ENCODE measurements at regions not wholly inside any gene's neighbourhood (a gene's known extent, or its start where the extent isn't known, plus 50 kb on each side); places are given as distances from the start of the nearest gene placed in this dataset.
"Not testable (repeated sequence)": the region's sequence is repeated elsewhere in the genome, so short reads cannot be mapped to it uniquely, and the experiment has no call there.

DNA sequence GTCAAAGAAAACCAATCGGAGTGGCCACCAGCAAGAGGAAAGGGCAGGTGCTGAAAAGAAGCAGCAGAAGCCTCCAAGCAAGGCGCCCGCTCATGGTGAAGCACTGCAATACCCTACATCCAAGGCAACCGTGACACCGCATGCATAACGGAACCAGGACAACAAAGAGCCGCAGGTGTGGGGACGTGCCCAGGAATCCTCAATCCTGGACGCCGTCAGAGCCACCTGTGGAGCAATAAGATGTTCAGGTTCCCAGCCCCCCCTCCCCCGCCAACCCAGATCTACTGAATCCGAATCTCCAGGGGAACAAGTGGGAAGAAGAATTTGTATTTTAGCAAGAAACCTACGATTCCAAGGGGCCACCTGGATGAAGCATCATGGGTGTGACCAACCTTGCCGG is 70.8 kb downstream of the SHANK2 start:
- H3K27me3 ChIP-seq (ENCODE audit: insufficient read depth, low read length), result no peaks in the 10 kb centered on the region
- no peaks in the 10 kb centered on the region for H3K36me3 ChIP-seq (ENCODE audit: insufficient read depth, low read length)
- H3K4me3 ChIP-seq (ENCODE audit: low read length), result no peak overlapping the region
- WGBS, result 91% methylated on average over 14 of the region's 14 CpGs
- peaks cover 9% of the 10 kb centered on the region for H3K9me3 ChIP-seq (ENCODE audit: insufficient read depth, low read depth, low read length)
- peaks cover 5% of the 10 kb centered on the region; the same call in 1 of the 2 replicates for H3K4me1 ChIP-seq (ENCODE audit: insufficient read depth, low read length)
- H3K27ac ChIP-seq (ENCODE audit: low read depth, low read length), result no peak overlapping the region
- H3K9ac ChIP-seq (ENCODE audit: low read depth, low read length), result no peak overlapping the region

DNA sequence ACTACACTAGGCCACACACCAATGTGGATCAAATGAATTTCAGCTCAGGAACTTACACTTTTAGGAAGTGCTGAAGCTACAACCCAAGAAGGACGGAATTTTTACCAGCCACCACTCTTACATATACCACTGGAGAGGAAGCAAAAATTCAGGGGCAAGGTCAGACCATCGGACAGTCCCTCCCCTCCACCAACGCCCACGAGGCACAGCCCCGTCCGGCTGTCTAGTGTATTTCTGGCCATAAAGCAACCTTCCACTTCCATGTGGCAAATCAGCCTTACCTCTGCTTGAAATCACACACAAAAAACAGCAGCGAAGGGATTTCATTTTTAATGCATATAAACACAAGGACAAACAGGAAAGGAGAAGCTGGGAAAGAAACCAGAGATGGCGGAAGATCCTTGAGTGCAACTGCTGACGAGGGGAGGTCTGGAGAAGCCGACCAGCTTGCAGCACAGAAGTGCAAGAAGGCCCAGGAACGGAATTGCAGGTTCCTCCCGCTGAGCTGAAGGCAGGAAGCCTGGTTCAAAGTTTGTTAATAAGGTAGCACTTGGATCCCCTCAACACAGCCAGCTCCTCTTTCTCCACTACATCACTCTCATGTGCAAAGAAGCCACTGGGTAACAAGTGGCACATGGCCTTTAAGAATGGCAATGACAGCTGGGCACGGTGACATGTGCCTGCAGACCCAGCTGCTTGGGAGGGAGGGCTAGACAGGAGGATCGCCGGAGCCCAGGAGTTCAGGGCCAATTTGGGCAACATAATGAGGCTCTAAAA is 71.5 kb downstream of the SHANK2 start:
- Histone ChIP-seq H3K9me3 (ENCODE audit: insufficient read depth, low read depth, low read length) (peaks cover 12% of the 10 kb centered on the region), H3K36me3 (ENCODE audit: insufficient read depth, low read length) (no peaks in the 10 kb centered on the region), H3K4me1 (ENCODE audit: insufficient read depth, low read length) (peaks cover 7% of the 10 kb centered on the region; the same call in 1 of the 2 replicates), H3K27me3 (ENCODE audit: insufficient read depth, low read length) (no peaks in the 10 kb centered on the region), H3K27ac (ENCODE audit: low read depth, low read length) (no peak overlapping the region), H3K4me3 (ENCODE audit: low read length) (no peak overlapping the region), H3K9ac (ENCODE audit: low read depth, low read length) (no peak overlapping the region)
- 92% methylated on average over 14 of the region's 15 CpGs for WGBS

GRCh38 chr11:71179877-71180605 is 72.3 kb downstream of the SHANK2 start:
- no peak overlapping the region for H3K4me3 ChIP-seq (ENCODE audit: low read length)
- no peak overlapping the region for H3K27ac ChIP-seq (ENCODE audit: low read depth, low read length)
- H3K4me1 ChIP-seq (ENCODE audit: insufficient read depth, low read length), result peaks cover 14% of the 10 kb centered on the region; the same call in 1 of the 2 replicates
- peaks cover 12% of the 10 kb centered on the region for H3K9me3 ChIP-seq (ENCODE audit: insufficient read depth, low read depth, low read length)
- H3K27me3 ChIP-seq (ENCODE audit: insufficient read depth, low read length), result no peaks in the 10 kb centered on the region
- H3K36me3 ChIP-seq (ENCODE audit: insufficient read depth, low read length), result no peaks in the 10 kb centered on the region
- no peak overlapping the region for H3K9ac ChIP-seq (ENCODE audit: low read depth, low read length)
- WGBS, result 88% methylated on average over 10 of the region's 10 CpGs

DNA sequence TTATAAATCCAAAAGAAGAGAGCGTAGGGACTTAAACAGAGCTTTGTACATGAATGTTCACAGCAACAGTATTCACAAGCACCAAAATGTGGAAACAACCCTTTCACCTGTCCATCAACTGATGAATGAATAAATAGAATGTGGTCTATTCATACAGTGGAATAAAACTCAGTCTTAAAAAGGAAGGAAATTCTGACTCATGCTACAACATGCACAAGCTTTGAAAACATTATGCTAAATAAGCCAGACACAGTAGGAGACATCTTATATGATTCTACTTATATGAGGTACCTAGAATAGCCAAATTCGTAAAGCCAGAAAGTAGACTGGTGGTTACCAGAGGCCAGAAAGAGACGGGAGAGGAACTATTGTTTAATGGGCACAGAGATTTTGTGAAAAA is 74.3 kb downstream of the SHANK2 start:
- Histone ChIP-seq H3K9me3 (ENCODE audit: insufficient read depth, low read depth, low read length) (peaks cover 12% of the 10 kb centered on the region), H3K27ac (ENCODE audit: low read depth, low read length) (no peak overlapping the region), H3K27me3 (ENCODE audit: insufficient read depth, low read length) (no peaks in the 10 kb centered on the region), H3K9ac (ENCODE audit: low read depth, low read length) (no peak overlapping the region), H3K36me3 (ENCODE audit: insufficient read depth, low read length) (no peaks in the 10 kb centered on the region), H3K4me1 (ENCODE audit: insufficient read depth, low read length) (peaks cover 18% of the 10 kb centered on the region; the same call in 1 of the 2 replicates), H3K4me3 (ENCODE audit: low read length) (no peak overlapping the region)
- whole genome bisulfite sequencing, result 96% methylated on average over 3 of the region's 3 CpGs

DNA sequence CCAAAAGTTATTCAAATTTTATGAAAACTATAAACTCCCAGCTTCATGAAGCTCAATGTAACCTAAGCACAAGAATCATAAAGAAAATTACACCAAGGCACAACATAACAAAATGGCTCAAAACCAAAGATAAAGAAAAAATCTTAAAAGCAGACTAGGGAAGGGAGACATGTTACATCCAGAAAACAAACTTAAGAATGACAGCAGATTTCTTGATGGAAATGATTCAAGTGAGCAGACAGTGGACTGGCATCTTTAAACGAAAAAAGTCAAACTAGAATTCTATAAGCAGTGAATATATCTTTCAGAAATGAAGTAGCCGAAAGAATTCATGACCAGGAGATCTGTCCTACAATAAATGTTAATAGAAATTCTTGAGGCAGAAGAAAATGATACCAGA is 75.6 kb downstream of the SHANK2 start:
- 100% methylated on average over 2 of the region's 2 CpGs for WGBS
- H3K36me3 ChIP-seq (ENCODE audit: insufficient read depth, low read length), result no peaks in the 10 kb centered on the region
- H3K4me3 ChIP-seq (ENCODE audit: low read length), result no peak overlapping the region
- H3K27ac ChIP-seq (ENCODE audit: low read depth, low read length), result no peak overlapping the region
- peaks cover 18% of the 10 kb centered on the region; the same call in 1 of the 2 replicates for H3K4me1 ChIP-seq (ENCODE audit: insufficient read depth, low read length)
- H3K9me3 ChIP-seq (ENCODE audit: insufficient read depth, low read depth, low read length), result peaks cover 12% of the 10 kb centered on the region
- no peak overlapping the region for H3K9ac ChIP-seq (ENCODE audit: low read depth, low read length)
- H3K27me3 ChIP-seq (ENCODE audit: insufficient read depth, low read length), result no peaks in the 10 kb centered on the region

GRCh38 chr11:71173709-71174108 is 78.7 kb downstream of the SHANK2 start:
- no peak overlapping the region for H3K4me3 ChIP-seq (ENCODE audit: low read length)
- peaks cover 14% of the 10 kb centered on the region; the same call in 1 of the 2 replicates for H3K4me1 ChIP-seq (ENCODE audit: insufficient read depth, low read length)
- H3K9me3 ChIP-seq (ENCODE audit: insufficient read depth, low read depth, low read length), result peaks cover 15% of the 10 kb centered on the region
- no peaks in the 10 kb centered on the region for H3K36me3 ChIP-seq (ENCODE audit: insufficient read depth, low read length)
- no peak overlapping the region for H3K9ac ChIP-seq (ENCODE audit: low read depth, low read length)
- no peak overlapping the region for H3K27ac ChIP-seq (ENCODE audit: low read depth, low read length)
- 95% methylated on average over 4 of the region's 4 CpGs for WGBS
- no peaks in the 10 kb centered on the region for H3K27me3 ChIP-seq (ENCODE audit: insufficient read depth, low read length)

DNA sequence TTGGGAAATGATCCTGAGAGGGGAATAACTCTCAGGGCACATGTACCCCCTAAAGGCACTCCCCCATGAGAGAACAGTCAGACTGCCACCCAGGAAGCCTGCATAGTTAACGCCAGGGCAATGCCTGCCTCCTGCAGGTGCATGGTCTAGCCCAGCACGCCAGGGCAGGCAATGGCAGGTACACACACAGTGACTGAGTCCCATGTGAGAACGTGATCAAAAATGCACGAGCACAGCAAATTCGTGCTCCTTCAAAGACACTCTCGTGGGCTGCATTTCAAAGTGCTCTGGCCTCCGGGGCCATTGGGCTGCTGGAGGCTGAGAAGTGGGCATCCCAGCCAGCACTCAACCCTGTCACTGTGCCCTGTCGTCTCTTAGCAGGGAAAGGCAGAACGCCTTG is 79.7 kb downstream of the SHANK2 start:
- no peak overlapping the region for H3K27ac ChIP-seq (ENCODE audit: low read depth, low read length)
- WGBS, result 94% methylated on average over 9 of the region's 9 CpGs
- no peak overlapping the region for H3K9ac ChIP-seq (ENCODE audit: low read depth, low read length)
- peaks cover 14% of the 10 kb centered on the region for H3K9me3 ChIP-seq (ENCODE audit: insufficient read depth, low read depth, low read length)
- H3K36me3 ChIP-seq (ENCODE audit: insufficient read depth, low read length), result no peaks in the 10 kb centered on the region
- H3K4me1 ChIP-seq (ENCODE audit: insufficient read depth, low read length), result peaks cover 14% of the 10 kb centered on the region; the same call in 1 of the 2 replicates
- H3K27me3 ChIP-seq (ENCODE audit: insufficient read depth, low read length), result no peaks in the 10 kb centered on the region
- H3K4me3 ChIP-seq (ENCODE audit: low read length), result no peak overlapping the region

- Histone ChIP-seq H3K9ac (ENCODE audit: low read depth, low read length) (no peak overlapping the region), H3K4me3 (ENCODE audit: low read length) (no peak overlapping the region), H3K36me3 (ENCODE audit: insufficient read depth, low read length) (no peaks in the 10 kb centered on the region), H3K9me3 (ENCODE audit: insufficient read depth, low read depth, low read length) (peaks cover 6% of the 10 kb centered on the region; the same call in 1 of the 2 replicates), H3K4me1 (ENCODE audit: insufficient read depth, low read length) (peaks cover 14% of the 10 kb centered on the region; the same call in 1 of the 2 replicates), H3K27ac (ENCODE audit: low read depth, low read length) (no peak overlapping the region), H3K27me3 (ENCODE audit: insufficient read depth, low read length) (no peaks in the 10 kb centered on the region)
- WGBS, result 95% methylated on average over 11 of the region's 11 CpGs
Observed at GRCh38 chr11:71171576-71171975, 80.8 kb downstream of the SHANK2 start.

- Histone ChIP-seq H3K4me3 (ENCODE audit: low read length) (no peak overlapping the region), H3K4me1 (ENCODE audit: insufficient read depth, low read length) (peaks cover 11% of the 10 kb centered on the region; the same call in 1 of the 2 replicates), H3K9ac (ENCODE audit: low read depth, low read length) (no peak overlapping the region), H3K27ac (ENCODE audit: low read depth, low read length) (no peak overlapping the region), H3K27me3 (ENCODE audit: insufficient read depth, low read length) (no peaks in the 10 kb centered on the region), H3K36me3 (ENCODE audit: insufficient read depth, low read length) (no peaks in the 10 kb centered on the region), H3K9me3 (ENCODE audit: insufficient read depth, low read depth, low read length) (0 out of 2 replicates have a peak, but pooled peaks cover 3% of the 10 kb centered on the region)
- WGBS, result 82% methylated on average over 31 of the region's 31 CpGs
Observed at GRCh38 chr11:71170624-71171423, 81.6 kb downstream of the SHANK2 start.

- H3K9ac ChIP-seq (ENCODE audit: low read depth, low read length), result no peak overlapping the region
- H3K27me3 ChIP-seq (ENCODE audit: insufficient read depth, low read length), result no peaks in the 10 kb centered on the region
- WGBS, result 91% methylated on average over 8 of the region's 8 CpGs
- H3K9me3 ChIP-seq (ENCODE audit: insufficient read depth, low read depth, low read length), result 0 out of 2 replicates have a peak, but pooled peaks cover 3% of the 10 kb centered on the region
- no peaks in the 10 kb centered on the region for H3K4me1 ChIP-seq (ENCODE audit: insufficient read depth, low read length)
- H3K36me3 ChIP-seq (ENCODE audit: insufficient read depth, low read length), result no peaks in the 10 kb centered on the region
- H3K4me3 ChIP-seq (ENCODE audit: low read length), result no peak overlapping the region
- no peak overlapping the region for H3K27ac ChIP-seq (ENCODE audit: low read depth, low read length)
Observed at GRCh38 chr11:71169313-71169712, 83.1 kb downstream of the SHANK2 start.

DNA sequence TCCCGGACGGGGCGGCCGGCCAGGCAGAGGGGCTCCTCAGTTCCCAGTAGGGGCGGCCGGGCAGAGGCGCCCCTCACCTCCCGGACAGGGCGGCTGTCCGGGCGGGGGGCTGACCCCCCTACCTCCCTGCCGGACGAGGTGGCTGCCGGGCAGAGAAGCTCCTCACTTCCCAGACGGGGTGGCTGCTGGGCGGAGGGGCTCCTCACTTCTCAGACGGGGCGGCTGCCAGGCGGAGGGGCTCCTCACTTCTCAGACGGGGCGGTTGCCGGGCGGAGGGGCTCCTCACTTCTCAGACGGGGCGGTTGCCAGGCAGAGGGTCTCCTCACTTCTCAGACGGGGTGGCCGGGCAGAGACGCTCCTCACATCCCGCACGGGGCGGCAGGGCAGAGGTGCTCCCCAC is 84.6 kb downstream of the SHANK2 start:
- not testable (repeated sequence) for H3K4me1 ChIP-seq (ENCODE audit: insufficient read depth, low read length); H3K9me3 ChIP-seq (ENCODE audit: insufficient read depth, low read depth, low read length); H3K27me3 ChIP-seq (ENCODE audit: insufficient read depth, low read length); H3K36me3 ChIP-seq (ENCODE audit: insufficient read depth, low read length); H3K9ac ChIP-seq (ENCODE audit: low read depth, low read length); H3K4me3 ChIP-seq (ENCODE audit: low read length); H3K27ac ChIP-seq (ENCODE audit: low read depth, low read length)
- 94% methylated on average over 30 of the region's 31 CpGs for WGBS

All from HUES64 (cell line).